ENCODE measurements at regions not wholly inside any gene's neighbourhood (a gene's known extent, or its start where the extent isn't known, plus 50 kb on each side); places are given as distances from the start of the nearest gene placed in this dataset.

DNA sequence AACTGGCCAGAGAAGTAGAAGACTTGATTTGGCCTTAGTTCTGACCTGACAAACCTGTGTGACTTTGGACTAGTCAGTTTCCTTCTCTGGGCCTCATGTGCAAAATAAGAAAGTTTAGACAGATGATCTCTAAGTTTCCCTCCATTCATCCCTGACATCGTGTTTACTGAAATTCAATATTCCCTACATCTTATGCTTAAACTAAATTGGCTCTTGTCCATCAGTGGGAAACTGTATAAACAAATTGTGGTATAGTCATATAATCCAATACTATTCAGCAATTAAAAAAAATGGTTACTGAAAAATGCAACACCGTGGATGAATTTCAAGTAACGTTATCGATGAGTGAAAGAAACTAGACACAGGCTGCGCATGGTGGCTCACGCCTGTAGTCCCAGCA, 64.4 kb upstream of the HRH1 start:
- DNase-seq: no peak

- DNase-seq: no peak
Measured at GRCh38 chr3:11090551-11090950, 63.7 kb upstream of the HRH1 start.

DNA sequence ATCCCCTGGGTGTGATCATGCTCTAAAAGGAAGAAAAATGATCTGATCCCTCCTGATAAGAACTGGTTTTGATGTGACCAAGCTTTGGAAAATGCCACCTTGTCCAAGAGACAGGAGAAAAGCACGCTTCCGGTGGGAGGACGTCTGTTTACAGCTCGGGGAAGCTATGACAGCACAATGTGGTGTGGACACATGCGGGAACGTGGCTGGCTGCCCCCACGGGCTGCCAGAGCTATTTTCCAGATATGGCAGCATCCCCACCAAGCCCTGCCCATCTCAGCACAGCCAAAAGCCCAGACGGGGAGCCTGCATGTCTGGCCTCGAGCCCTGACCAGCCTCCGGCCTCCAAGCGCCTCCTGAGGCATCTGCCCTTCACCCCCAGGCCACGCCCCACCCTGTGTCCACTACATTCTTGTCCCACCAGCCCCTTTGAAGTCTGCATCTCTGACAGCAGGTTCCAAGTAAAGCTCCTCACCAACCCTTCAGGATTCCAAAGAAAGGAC, 63.2 kb upstream of the HRH1 start:
- DNase-seq: no peak

- no peak for DNase-seq
Measured at GRCh38 chr3:11091791-11092190, 62.5 kb upstream of the HRH1 start.

GRCh38 chr3:11093823-11094340, 60.4 kb upstream of the HRH1 start:
- no peak for DNase-seq

DNA sequence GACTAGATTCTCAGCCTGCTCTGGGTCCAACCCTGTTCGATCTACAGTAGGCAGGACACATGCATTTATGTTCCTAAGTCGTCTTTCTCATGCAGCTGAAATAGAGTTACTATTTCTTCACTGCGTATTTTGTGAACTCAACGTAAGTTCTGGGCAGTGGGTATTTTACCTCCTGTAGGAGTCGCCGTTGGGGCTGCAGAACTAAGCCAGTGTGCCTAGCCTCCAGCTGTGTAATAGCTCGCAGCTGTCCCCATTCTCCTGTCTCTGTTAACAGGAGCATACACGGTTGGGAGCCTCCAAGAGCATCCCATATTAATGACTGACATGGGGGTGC, 58.4 kb upstream of the HRH1 start:
- DNase-seq: no peak

DNA sequence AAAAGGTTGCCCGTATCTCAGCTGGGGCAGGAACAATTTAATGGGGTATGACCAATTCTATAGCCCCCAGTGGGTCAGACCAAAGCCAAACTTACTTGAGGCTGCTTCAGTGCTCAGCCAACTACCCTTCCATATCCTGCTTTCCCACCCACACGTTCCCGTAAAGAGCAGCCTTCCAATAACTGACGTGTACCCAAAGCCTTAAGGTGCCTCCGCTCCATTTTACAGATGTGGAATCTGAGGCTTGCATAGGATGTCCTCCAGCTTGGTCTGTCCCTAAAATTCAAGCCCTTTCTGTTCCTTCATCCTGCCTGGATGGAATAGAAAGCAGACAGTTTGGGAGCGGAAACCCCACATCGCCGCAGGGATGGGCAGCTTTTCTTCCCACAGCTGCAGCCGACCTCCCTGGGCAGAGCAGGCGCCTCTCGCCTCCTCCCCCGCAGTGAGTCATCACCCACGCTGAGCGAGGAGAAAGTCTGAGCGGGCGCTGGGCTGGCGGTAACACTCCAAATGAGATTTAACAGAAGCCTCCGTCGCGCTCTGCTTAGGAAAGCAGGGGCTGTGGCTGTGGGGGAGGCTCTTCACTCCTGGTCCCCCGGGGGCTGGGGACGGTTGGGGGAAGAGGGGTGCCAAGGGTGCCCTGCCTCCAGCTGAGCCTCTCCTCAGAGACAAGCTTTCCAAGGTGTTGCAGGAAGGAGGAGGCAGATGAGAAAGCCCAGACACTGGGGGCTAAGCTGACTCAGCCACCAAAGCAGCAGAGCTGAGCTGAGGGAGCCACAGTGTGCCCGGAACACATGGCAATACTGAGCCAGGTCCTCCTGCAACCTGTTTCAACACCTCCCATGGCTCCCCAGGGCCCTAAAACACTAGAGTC, 57.8 kb upstream of the HRH1 start:
- peak; percentile 74 for DNase-seq

- DNase-seq: no peak
Measured at GRCh38 chr3:11099306-11099705, 55.0 kb upstream of the HRH1 start.

Measured in hematopoietic multipotent progenitor cell treated with erythropoietin and hydrocortisone succinate and interleukin-3 and kit ligand, for 4 days (in vitro differentiated cells).